GM19452 (cell line): ENCODE measurements at regions not wholly inside any gene's neighbourhood (a gene's known extent, or its start where the extent isn't known, plus 50 kb on each side); places are given as distances from the start of the nearest gene placed in this dataset.

Experiments used
- ATAC-seq: cut with Tn5 transposase; IDR thresholded peaks from one replicate; pipeline ENCODE4 v1.9.1; 2021; ENCODE audit not compliant: unreplicated experiment

DNA sequence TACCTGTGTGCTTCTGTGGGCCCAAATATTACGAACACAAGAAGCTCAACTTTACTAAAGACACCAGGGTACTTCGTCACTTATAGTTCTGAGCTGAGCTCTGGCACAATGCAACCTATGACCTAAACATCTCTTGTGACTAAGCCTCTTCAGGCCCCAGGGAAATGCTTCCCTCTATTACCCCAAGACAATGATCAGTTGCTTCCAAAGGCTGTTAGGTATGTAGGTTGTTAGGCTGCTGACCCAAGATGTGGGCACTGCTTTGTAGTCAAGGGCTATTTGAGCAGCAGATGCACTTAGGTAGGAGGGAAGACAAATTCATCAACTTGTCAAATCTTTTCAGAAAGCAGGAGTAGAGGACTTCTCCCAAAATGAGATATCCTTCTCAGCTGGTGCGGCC, 640.1 kb downstream of the EPHA4 start:
- no peak for ATAC-seq

DNA sequence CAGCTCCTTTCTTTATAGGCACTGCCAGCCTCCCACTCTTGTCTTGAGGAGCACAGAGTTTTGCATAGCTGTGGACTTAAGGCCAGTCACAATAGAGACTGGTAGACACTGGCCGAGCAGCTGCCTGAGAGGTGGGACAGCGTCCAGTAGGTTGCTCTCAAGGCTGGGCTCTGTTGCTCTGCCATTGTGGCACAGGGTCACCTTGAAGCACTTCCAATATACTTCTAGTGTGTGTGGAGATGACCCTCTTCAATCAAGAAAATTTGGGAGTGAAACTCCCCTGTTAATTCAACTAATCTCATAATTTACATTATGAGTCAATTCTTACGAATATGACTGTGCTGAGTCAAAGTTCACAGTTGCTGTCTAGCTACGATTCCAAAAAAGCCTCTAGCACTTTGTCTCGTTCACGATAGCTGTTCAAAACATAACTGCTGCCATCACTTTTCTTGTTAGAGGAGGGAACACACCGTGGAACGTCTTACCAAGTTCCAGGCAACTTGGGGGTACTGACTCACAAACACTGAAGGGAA, 636.2 kb downstream of the EPHA4 start:
- no peak for ATAC-seq

DNA sequence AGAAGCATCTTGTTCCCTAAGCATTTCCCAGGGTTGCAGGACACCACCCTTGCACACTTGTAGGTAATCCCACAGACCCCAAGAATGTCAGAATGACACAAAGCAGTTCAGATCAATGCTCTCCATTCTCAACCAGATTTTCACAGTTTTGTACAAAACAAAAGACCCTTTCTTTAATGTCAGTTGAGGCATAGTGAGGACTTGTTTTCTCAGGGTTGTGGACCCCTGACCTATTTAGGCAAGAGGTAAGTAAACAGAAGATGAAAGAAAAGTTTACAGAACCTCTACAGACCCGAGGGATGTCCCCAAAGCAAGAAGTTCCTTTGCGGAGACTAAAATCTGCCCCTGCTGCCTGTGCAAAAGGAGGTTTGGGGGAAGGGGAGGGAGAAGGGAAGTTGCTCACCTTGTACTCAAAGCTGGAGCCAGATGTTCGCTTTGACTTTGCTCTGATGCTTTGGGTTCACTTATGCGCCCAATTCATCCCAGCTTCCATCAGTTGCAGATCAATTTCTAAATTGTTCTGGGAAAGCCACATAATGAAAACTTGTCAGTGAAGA, 635.4 kb downstream of the EPHA4 start:
- ATAC-seq = no peak

DNA sequence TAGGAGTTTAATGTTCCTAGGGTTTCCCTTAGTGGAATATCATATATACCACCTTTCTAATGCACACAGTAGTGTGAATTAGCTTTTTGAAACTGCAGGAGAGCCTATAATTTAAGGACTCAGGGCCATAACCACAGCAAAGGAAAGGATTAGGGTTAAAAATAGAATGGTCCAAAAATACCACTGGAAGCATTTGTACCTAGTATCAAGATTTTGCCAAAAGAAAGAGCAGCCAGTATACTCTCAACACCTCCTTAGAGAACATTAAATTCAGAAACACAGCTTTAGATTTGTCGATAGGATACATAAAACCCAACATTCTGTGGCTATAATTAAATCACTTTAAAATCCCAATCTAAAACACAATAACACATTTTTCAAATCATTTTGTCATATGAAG, 634.9 kb downstream of the EPHA4 start:
- ATAC-seq = no peak

DNA sequence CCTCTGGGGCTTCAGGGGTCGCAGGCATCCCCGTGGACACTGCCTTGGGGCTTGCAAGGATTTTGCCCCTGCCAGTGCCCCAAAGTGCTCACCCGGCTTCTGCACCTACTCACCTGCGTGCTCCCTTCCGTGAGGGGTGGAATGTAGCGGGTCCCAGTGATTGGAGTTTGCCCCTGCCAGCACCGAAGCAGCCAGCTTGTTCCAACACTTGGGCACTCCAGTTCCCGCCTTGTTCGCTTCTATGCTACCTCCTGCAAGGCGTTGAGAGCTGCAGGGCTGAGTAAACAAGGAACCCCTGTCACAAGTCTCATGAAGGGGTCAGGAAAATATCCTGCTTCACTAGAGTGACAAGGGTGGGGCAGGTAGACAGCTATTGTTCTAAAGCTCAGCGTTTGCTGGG, 631.5 kb downstream of the EPHA4 start:
- ATAC-seq = no peak

DNA sequence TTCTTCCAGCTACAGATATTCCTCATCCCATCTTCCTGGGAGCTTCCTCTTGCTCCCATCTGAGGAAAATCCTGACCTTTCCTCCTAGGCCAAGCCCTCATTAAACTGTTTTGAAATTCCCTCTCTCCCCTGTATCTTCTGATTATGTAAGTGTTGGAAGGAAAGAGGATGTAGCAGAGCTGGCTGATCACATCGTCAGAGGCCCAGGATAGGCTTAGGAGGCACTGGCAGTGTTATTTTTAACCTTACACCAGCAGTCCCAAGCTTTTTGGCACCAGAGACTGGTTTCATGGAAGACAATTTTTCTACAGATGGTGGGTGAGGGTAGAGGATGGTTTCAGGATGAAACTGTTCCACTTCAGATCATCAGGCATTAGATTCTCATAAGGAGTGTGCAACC, 630.4 kb downstream of the EPHA4 start:
- no peak for ATAC-seq

DNA sequence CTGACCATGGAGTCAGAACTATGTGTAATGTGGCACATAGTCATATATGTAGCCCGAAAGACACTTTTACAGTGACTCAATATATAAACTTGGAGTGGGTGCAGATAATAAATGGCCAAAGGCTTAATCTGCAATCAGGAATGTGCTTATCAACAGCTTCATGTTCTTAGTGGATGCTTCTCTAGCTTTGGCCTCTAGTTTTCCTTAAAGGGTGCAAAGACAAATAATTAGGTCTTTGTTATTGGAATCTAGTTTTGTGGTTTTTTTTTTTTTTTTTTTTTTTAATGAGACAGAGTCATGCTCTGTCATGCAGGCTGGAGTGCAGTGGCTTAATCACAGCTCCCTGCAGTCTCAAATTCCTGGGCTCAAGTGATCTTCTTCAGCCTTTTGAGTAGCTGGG, 625.6 kb downstream of the EPHA4 start:
- no peak for ATAC-seq

DNA sequence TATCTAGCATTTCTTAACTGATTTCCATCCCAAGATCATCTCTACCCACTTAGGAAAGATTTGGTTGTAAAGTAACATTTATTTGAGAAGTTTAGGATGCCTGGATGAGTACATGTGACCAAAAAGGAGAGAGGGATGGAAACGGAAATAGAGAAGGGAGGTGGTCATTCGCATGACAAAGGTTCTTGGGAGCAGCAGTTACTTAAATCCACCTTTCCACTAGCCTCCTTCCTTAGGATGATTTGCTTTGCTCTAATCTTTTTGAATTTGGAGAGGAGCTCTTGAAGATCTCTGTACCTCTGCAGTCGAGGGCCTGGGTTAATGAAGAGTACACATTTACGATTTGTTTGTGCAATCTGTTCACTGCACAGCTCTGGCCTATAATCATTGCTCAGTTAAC, 623.5 kb downstream of the EPHA4 start:
- ATAC-seq = no peak

DNA sequence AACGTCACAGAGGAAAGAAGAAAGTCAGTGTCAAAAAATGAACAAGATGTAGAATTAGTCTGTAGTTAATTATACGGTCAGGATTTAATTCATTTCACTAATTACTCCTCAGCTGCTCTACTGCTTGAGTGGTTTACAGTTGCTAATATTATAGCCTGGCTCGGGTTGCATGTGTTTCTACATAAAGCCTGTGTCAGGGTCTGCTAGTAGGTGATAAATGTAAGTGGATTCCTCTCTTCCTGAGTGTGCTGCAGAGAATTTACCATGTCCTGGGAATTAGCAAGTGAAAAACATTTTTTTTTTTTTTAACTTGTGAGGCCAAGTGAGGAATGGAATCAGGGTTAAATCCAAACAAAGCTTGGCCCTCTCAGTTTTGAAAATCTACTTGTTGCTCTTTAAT, 622.6 kb downstream of the EPHA4 start:
- no peak for ATAC-seq

DNA sequence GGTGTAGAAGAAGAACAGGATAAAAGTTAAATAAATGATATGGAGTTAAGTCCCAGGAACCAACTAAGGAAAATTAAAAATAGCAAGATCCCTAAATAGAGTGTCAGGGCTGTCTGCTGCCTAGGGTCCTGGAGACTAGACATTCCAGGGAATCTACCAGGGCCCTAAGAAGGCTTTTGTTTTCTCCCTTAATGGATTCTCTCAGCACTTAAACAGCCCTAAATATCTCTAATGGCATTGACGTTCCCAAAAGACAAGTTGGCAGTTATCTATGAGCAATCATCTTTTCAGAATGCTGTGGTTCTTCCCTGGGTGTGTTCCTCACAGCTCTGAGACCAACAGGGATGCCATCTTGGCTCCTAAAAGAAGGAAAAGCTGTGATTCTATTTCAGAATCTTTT, 616.3 kb downstream of the EPHA4 start:
- ATAC-seq = no peak

DNA sequence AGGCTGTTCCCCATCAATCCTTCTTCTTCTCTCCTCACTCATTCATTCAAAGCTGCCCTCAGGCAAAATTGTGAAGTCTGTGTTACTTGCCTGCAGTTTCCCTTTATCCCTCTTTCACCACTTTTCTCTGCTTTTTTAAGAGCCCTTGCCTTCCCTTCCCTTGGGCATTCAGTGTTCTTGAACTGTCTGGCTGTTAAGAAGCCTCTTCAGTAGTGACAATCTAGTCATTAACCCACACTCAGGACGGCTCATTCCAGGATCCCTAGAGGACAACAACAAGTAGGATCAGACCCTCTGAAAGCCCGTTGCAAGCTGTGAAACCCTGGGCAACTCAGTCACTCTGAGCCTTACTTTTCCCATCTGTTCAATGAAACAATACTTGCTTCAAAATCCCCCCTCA, 615.7 kb downstream of the EPHA4 start:
- no peak for ATAC-seq

DNA sequence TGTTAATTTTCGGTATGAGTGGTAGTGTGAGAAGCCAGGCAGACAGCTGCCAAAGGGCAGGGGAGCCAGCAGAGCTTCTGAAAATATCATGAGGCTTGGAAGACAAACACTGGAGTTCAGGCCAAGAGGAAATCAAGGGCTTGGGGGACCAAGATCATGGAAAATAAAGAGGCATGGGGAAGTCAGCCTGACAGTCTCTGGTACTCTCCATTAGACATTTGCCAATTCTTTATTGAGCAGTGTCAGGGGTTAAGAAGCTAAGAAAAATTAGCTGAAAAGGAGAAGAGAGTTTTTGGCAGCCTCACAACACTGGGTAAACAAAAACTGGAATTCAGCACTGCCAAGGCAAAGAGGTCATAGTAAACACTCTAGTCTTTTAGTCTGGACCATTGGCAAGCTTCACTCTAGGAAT, 612.7 kb downstream of the EPHA4 start:
- no peak for ATAC-seq

DNA sequence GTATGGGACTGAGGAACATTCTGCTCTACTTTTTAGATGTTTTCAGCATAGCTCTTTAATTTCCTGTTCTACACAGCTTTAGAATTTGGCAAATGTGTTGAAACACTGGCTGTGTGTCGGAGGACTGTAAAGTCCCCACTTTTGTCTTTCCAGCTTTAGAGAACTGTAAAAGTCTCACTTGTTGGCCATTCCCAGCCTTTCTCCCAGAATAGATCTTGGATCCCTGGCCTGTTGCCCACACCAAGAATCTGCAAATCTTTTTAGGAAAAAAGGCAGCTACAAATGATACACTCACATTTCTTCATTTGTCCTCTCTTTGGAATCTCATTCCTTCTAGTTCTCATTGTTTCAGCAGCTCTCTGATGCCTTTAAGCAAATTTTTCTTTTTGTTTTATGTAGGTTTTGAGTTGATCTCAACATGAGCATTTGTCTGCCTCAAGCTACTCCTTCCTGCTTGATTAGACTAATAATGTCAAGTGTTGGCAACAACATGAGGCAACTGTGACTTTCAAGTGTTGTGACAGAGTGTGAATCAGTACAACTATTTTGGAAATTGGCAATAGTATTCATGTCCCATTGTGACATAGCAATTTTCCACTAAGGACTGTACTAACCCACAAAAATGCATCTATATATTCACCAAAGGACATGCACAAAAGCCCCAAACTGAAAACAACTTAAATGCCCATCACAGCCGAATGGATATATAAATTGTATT, 610.8 kb downstream of the EPHA4 start:
- no peak for ATAC-seq

DNA sequence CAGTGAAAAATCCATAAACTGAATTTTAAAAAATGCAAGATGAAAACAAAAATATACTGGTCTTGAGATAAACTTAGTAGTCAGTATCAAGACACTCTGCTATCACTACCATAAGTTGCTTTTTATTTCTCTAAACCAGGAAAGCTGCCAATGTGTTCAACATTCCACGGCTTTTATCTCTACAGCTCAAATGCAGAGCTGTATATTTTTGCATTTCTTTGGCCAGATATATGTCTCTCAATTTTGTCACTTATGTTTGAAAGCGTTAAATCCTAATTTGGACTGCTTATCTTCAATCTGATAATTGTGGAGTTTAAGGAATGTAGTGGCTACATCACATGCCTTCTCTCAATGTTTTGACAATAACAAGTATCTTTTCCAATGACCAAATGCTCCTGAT, 609.5 kb downstream of the EPHA4 start:
- ATAC-seq = no peak

DNA sequence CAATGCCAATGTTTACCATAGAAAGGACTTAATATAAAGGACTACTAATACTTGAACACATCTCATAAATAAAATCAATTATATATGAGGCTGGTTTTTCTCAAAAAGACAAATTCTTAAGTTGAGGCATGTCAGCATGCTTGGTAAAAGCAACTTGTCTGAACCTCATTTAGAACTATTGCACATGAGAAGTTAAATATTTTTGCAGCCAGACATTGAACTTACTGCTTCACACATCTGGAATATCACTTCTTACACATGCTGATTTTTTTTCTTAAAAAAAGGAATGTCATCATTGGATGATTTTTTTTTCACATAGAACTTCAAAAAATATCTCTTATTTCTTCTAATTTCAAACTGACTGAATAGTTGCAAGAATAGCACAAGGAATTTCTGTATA, 609.0 kb downstream of the EPHA4 start:
- no peak for ATAC-seq

DNA sequence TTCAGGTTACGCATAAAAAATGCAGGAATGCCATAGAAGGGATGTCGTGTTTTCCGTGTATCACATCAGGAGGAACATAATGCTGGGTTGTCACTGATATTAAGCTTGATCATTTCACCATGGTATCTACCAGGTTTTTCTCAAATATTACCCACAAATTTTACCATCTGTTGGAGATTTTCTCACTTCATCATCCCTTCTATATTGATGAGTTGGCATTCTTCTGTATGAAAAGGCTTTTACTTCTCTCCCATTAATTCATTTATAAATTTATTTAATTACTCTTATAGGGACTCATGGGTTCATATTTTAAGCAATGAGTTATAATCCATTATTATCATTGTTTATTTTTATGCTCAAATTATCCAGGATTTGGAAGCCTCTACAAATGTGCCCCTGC, 608.2 kb downstream of the EPHA4 start:
- ATAC-seq = no peak

DNA sequence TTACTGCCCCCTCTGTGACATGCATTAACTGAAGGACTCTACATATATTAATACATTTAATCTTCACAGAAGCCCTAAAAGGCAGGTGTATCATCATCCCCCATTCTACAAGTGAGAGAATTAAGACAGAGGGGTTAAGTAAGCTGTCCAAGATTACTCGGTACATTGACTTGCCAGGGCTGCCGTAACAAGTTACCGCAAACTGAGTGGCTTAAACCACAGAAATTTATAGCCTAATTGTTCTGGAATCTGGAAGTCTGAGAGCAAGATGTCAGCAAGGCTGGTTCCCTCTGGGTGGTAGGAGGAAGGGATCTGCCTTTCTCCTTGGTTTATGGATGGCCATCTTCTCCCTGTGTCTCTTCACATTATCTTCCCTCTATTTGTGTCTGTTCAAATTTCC, 605.5 kb downstream of the EPHA4 start:
- ATAC-seq = no peak

DNA sequence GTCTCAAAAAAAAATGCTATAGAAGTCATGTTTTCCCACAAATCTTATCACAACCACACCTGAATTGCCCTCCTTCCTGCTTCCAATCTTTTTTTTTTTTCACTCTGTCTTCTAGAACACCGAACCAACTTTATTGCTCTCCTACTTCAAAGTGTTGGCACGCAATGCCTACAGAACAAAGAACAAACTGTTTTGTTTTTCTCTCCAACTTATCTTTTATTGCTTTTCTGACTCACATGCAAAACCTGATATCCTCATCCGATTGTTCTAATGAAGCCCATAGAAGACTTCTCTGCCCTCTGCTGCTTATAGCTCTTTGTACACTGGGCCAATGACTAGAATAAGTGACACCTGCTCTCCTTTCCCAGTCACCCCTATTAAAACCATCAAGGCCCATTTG, 602.8 kb downstream of the EPHA4 start:
- ATAC-seq = no peak

DNA sequence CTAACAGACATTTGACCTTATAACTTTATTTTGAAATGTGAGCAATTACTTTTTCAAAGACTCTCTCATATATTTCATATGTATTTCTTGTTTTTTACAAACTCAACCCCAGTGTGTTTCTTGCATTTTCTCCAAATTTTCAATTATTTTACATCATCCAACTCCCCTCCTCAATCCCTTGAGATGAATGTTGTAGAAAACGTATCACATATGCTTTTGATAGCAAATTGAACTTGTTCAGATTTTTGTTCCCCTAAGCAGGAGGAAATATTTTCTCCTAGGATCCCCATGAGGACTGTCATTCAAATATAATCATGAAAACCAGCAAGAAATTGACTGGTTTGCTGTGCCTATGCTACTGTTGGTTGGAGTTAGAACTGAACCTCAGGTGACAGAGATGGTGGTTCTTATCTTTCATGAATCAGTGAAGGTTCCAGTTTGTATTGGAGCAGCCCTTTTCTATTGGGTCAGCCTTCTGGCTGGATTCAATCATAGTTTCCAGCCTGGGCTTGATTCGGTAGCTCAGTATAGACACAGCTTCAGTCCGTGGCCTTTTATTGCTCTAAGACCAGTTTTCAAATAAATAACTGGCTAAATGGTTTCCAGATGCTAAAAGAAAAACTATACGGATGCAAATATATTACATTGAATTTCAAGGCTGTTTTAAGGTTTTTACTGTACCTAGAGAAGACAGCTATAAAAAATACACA, 591.0 kb downstream of the EPHA4 start:
- ATAC-seq = no peak

DNA sequence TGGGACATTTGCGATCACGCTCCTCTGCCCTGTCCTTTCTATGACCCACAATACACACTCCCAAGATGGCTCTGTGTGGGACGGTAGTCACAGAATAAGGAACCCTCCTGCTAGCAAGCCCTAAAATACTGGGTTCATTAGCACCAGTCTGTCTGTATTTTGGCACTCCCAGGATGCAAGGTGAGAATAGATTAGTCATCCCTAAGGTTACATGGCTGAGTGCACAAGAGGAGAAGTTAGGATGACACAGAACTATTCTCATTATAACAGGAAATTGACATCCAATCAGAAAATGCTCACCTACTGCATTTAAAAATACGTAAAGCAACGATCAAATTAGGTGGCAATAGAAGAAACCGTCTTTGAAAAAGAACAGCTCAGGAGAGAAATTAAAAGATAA, 590.2 kb downstream of the EPHA4 start:
- no peak for ATAC-seq

DNA sequence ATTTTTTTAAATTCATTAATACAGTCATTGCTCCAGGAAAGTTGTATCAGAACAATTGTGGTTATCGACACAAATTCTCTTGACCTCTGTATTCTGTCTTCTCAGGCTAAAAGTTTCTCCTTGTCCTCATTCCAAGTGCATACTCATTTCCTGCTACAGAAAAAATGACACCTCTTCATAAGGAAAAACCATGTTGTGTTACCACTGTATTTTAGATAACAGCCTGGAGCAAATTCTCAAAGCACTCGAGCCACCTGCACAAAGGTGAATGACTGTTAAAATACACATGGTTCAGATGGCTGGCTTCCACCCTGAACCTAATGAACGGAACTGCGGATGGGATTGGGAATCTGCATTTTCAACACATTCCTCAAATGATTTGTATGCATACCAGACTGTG, 586.5 kb downstream of the EPHA4 start:
- ATAC-seq = no peak

DNA sequence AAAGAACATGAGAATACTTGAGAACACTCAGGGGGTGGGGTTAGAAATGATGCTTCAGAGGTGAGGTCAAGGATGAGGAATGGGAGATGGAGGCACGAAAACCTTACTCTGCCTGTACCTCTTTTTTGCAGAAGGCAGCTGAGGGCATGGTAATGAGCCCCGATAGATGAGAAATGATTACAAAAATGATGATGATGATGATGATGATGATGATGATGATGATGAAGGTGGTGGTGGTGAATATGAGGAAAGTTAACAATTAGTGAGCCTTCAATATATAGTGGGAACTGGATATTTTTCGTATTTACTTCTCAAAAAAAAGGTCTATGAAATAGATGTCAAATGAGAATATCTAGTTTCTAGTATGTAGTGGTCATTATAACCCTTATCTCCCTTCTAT, 584.3 kb downstream of the EPHA4 start:
- ATAC-seq = no peak
